ENCODE measurements at regions not wholly inside any gene's neighbourhood (a gene's known extent, or its start where the extent isn't known, plus 50 kb on each side); places are given as distances from the start of the nearest gene placed in this dataset.

DNA sequence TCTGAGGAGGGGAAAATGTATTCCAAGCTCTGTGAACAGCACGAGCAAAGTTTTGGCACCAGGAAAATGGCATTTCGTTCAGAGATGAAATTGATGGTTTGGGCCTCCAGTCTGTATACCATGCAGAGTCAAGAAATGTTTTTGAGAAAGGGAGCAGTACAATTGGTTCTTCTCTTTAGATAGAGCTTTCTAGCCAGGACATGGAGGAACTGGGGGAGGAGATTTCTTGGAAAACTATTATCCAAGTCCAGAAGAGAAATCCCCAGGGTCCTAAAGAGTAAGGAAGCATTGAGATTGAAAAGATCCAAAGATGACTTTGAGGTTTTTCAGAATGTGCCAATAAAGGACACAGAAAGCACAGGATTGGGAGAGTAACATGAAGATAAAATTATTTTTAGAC lies 432.4 kb downstream of the TNS1 start:
- H3K36me3 Mint-ChIP-seq (ENCODE audit: low read depth, unreplicated experiment) = no peaks in the 10 kb centered on the region
- H3K27ac Mint-ChIP-seq (ENCODE audit: unreplicated experiment) = no peak overlapping the region
- TF ChIP-seq, protein P1, sequence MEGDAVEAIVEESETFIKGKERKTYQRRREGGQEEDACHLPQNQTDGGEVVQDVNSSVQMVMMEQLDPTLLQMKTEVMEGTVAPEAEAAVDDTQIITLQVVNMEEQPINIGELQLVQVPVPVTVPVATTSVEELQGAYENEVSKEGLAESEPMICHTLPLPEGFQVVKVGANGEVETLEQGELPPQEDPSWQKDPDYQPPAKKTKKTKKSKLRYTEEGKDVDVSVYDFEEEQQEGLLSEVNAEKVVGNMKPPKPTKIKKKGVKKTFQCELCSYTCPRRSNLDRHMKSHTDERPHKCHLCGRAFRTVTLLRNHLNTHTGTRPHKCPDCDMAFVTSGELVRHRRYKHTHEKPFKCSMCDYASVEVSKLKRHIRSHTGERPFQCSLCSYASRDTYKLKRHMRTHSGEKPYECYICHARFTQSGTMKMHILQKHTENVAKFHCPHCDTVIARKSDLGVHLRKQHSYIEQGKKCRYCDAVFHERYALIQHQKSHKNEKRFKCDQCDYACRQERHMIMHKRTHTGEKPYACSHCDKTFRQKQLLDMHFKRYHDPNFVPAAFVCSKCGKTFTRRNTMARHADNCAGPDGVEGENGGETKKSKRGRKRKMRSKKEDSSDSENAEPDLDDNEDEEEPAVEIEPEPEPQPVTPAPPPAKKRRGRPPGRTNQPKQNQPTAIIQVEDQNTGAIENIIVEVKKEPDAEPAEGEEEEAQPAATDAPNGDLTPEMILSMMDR (IDR thresholded peaks at IDR 0.05; ENCODE audit: unreplicated experiment) = no peak
- H3K27me3 Mint-ChIP-seq (ENCODE audit: unreplicated experiment) = peaks cover 2% of the 10 kb centered on the region
- H3K9me3 Mint-ChIP-seq (ENCODE audit: unreplicated experiment) = no peaks in the 10 kb centered on the region
- DNase-seq (ENCODE audit: low spot score) = no peak
- H3K4me3 Mint-ChIP-seq (ENCODE audit: unreplicated experiment) = no peak overlapping the region
- no peaks in the 10 kb centered on the region for H3K4me1 Mint-ChIP-seq (ENCODE audit: unreplicated experiment)

DNA sequence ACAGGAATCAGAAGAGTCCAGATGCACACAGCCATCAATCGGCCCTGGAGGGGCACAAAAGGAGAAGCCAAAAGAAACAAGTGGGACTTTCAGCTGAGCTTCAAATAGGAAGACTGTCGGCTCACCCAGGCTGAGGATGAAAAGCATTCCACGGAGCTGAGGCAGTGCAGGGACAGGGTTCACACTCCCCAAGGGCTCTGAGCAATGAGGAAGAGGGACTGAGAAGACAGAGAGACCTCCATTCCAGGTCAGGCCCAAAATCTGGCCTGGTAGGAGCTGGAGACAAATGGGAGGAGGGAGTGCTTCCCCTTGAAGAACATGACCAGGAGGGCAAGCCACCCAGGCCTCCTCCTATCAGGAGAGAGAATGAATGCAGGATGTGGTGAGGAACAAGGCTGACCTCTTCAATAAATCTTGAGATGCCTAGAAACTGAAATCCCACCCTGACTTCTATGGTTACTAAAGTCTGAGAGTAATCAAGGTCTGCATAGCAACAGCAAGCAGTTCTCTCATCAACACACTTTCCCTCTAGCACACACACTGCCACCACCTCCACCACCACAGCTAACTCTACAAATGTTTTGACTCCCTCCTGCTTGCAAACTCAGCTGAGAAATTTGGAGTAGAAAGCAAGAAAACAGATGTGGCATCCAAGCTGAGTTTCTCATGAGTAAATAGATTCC lies 434.4 kb downstream of the TNS1 start:
- Mint-ChIP-seq H3K9me3 (ENCODE audit: unreplicated experiment) (no peaks in the 10 kb centered on the region), H3K27ac (ENCODE audit: unreplicated experiment) (no peak overlapping the region), H3K4me3 (ENCODE audit: unreplicated experiment) (no peak overlapping the region), H3K36me3 (ENCODE audit: low read depth, unreplicated experiment) (peaks cover under 1% of the 10 kb centered on the region), H3K4me1 (ENCODE audit: unreplicated experiment) (no peaks in the 10 kb centered on the region), H3K27me3 (ENCODE audit: unreplicated experiment) (peaks cover 2% of the 10 kb centered on the region)
- no peak for DNase-seq (ENCODE audit: low spot score)
- TF ChIP-seq, protein P1 (IDR thresholded peaks at IDR 0.05; ENCODE audit: unreplicated experiment) = no peak

DNA sequence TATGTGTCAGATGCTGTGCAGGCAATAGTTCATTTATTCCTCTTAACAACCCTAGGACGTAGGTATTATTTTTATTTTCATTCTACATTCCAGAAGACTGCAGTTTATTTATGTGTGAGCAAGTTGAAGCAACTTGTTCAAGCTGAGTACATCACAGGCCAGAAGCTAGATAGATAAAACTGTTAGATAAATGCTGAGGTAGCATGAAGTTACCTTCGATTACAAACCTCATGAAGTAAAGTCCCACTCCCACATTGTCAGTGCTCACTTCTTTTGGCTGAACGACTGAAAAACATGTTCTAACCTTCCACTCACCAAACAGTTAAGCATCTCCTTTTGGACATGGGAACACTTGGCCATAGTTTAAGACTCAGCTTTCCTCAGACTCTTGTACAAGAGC lies 439.2 kb downstream of the TNS1 start:
- H3K36me3 Mint-ChIP-seq (ENCODE audit: low read depth, unreplicated experiment) = peaks cover 12% of the 10 kb centered on the region
- no peak overlapping the region for H3K4me3 Mint-ChIP-seq (ENCODE audit: unreplicated experiment)
- TF ChIP-seq, protein P1 (IDR thresholded peaks at IDR 0.05; ENCODE audit: unreplicated experiment) = no peak
- no peak for DNase-seq (ENCODE audit: low spot score)
- H3K27ac Mint-ChIP-seq (ENCODE audit: unreplicated experiment) = no peak overlapping the region
- H3K9me3 Mint-ChIP-seq (ENCODE audit: unreplicated experiment) = peaks cover 4% of the 10 kb centered on the region
- no peaks in the 10 kb centered on the region for H3K4me1 Mint-ChIP-seq (ENCODE audit: unreplicated experiment)
- H3K27me3 Mint-ChIP-seq (ENCODE audit: unreplicated experiment) = no peaks in the 10 kb centered on the region

DNA sequence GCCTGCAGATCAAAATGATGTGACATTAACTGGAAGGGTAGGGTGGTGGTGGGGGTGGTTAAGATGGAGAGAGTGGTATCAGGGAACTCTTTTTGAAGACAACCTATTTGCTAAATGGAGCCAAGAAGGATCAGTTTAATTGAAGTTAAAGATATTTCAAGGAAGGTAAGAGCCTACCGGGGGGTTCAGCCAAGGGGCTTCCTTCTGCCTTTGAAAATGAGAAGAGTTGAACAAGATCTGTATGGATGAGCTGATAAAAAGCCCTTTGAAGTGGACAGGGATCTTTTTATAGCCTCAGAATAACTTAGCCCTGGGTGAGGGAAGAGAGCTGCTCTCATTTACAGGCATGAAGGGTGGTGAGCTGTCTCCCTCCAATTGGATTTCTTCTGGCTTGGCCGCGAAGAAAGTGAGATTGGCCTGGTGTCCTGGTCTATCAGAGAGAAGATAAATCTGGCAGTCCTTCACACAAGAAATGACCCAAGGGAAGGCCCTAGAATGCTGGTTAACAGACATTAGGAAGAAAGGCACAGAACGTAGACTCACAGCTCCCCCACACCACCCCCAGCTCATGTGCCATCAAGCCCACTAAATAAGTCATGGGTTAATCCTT lies 439.8 kb downstream of the TNS1 start:
- Mint-ChIP-seq H3K27ac (ENCODE audit: unreplicated experiment) (no peak overlapping the region), H3K4me1 (ENCODE audit: unreplicated experiment) (no peaks in the 10 kb centered on the region), H3K9me3 (ENCODE audit: unreplicated experiment) (peaks cover 4% of the 10 kb centered on the region), H3K27me3 (ENCODE audit: unreplicated experiment) (no peaks in the 10 kb centered on the region), H3K36me3 (ENCODE audit: low read depth, unreplicated experiment) (peaks cover 12% of the 10 kb centered on the region), H3K4me3 (ENCODE audit: unreplicated experiment) (no peak overlapping the region)
- no peak for DNase-seq (ENCODE audit: low spot score)
- TF ChIP-seq, protein P1 (IDR thresholded peaks at IDR 0.05; ENCODE audit: unreplicated experiment) = no peak

DNA sequence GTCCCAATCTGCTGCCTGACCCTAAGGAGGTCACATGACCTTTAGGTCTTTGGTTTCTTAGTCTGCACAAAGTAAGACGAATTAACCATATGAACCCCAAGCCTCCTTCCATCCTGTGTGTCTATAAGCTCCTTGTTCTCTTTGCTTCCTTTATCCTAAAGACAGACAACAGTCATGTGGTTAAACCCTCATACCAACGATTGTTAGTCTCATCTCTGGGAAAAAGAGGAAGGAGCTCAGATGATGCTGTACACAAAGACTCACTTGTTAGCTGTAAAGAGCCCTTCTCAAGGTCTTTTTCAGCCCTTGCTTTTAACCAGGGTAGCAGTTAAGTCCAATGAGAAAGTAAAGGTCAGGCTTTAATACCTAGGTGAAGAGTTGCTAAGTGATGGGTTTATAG lies 443.7 kb downstream of the TNS1 start:
- no peak for DNase-seq (ENCODE audit: low spot score)
- Mint-ChIP-seq H3K27ac (ENCODE audit: unreplicated experiment) (no peak overlapping the region), H3K4me3 (ENCODE audit: unreplicated experiment) (no peak overlapping the region), H3K4me1 (ENCODE audit: unreplicated experiment) (no peaks in the 10 kb centered on the region), H3K27me3 (ENCODE audit: unreplicated experiment) (peaks cover 2% of the 10 kb centered on the region), H3K9me3 (ENCODE audit: unreplicated experiment) (peaks cover 4% of the 10 kb centered on the region), H3K36me3 (ENCODE audit: low read depth, unreplicated experiment) (peaks cover 12% of the 10 kb centered on the region)
- TF ChIP-seq, protein P1 (IDR thresholded peaks at IDR 0.05; ENCODE audit: unreplicated experiment) = no peak
